Keratinocyte (primary cell): ENCODE measurements at regions not wholly inside any gene's neighbourhood (a gene's known extent, or its start where the extent isn't known, plus 50 kb on each side); places are given as distances from the start of the nearest gene placed in this dataset.

Experiments
- CTCF ChIP-seq, 3 experiments: IDR thresholded peaks in 1 of 3; conservative IDR thresholded peaks in 1 of 3; optimal IDR thresholded peaks in 1 of 3; 2 replicates in 2 of 3; 3 replicates in 1 of 3; pipeline versions ENCODE3 to v1.5.1; 2011; ENCODE audit warnings: low read length in 3 of 3, mild to moderate bottlenecking in 3 of 3, moderate library complexity in 2 of 3, control low read depth in 1 of 3, inconsistent platforms in 1 of 3; ENCODE audit not compliant: insufficient read depth in 2 of 3; ENCODE audit errors: extremely low read depth in 1 of 3
- EZH2 ChIP-seq: IDR thresholded peaks from one replicate; pipeline ENCODE4 v1.6.1; 2012; ENCODE audit warnings: inconsistent platforms, mild to moderate bottlenecking, low read length, moderate library complexity

DNA sequence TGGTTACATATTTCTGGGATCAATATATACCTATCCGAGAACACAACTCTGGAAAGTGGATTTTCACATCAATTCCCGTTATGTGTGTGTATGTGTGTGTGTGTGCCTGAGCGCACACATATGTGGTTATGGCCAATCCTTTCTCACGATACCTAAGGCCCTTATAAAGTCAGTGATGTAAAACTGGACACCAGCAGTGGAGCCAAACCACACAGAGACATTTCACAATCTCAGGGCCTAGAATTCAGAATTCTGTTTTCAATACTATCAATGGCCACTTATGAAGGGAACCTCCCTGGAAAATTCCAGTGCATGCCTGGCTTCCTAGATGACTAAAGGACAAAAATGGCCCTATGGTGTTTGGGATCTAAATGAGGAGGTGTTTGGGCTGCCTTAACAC, 187.3 kb upstream of the UBL3 start:
- TF ChIP-seq CTCF (optimal IDR thresholded peaks at IDR 0.05 in 1 of 3, IDR thresholded peaks at IDR 0.05 in 1 of 3, conservative IDR thresholded peaks at IDR 0.05 in 1 of 3; ENCODE audit: extremely low read depth in 1 of 3, insufficient read depth in 2 of 3, low read length in 3 of 3) = no peak
- no peak for TF ChIP-seq EZH2
